Suprapubic skin (tissue), 4 donors: ENCODE measurements at regions not wholly inside any gene's neighbourhood (a gene's known extent, or its start where the extent isn't known, plus 50 kb on each side); places are given as distances from the start of the nearest gene placed in this dataset.

ENCODE experiments used
- CTCF ChIP-seq, 2 donors: fragments of 200-600 bp in 1 of 2; fragments of 450-650 bp in 1 of 2; sonication (generic) in 1 of 2; IDR thresholded peaks; one replicate each; pipeline ENCODE4 v1.5.1; 2016 to 2019; ENCODE audit warnings: antibody characterized with exemption in 2 of 2, mild to moderate bottlenecking in 1 of 2, moderate library complexity in 1 of 2
- POLR2A ChIP-seq, 2 donors: fragments of 450-650 bp; IDR thresholded peaks; one replicate each; pipeline ENCODE4 v1.6.1; 2017; ENCODE audit warnings: antibody characterized with exemption in 2 of 2, mild to moderate bottlenecking in 2 of 2, moderate library complexity in 2 of 2
- POLR2AphosphoS5 ChIP-seq, 3 donors: sonication (generic); formaldehyde crosslinking; IDR thresholded peaks; one replicate each; pipeline ENCODE4 v1.6.1; 2017; ENCODE audit warnings: antibody characterized with exemption in 3 of 3

- TF ChIP-seq POLR2A (IDR thresholded peaks at IDR 0.05) (no peak), CTCF (IDR thresholded peaks at IDR 0.05) (no peak), POLR2AphosphoS5 (IDR thresholded peaks at IDR 0.05) (no peak)
Measured at GRCh38 chr18:67654101-67654500, 137.6 kb upstream of the DSEL start.
